H9 (cell line): ENCODE measurements at regions not wholly inside any gene's neighbourhood (a gene's known extent, or its start where the extent isn't known, plus 50 kb on each side); places are given as distances from the start of the nearest gene placed in this dataset.

Experiments
- DNase-seq: peaks from one replicate; pipeline ENCODE4 v3.0.0-alpha.2; 2017
- H2AFZ ChIP-seq: one replicate; pipeline ENCODE4 v1.6.1; 2013; ENCODE audit warnings: mild to moderate bottlenecking, low read length, control low read depth, moderate library complexity
- H2AK5ac ChIP-seq: 2 replicates; pipeline ENCODE4 v1.6.1; 2013; ENCODE audit warnings: low read length, control low read depth, mixed read lengths; ENCODE audit not compliant: insufficient read length
- H2BK120ac ChIP-seq: one replicate; pipeline ENCODE4 v1.6.1; 2013; ENCODE audit warnings: low read depth, mild to moderate bottlenecking, low read length, control low read depth, inconsistent platforms; ENCODE audit not compliant: poor library complexity, severe bottlenecking
- H2BK12ac ChIP-seq: 2 replicates; pipeline ENCODE4 v1.6.1; 2013; ENCODE audit warnings: low read length, control low read depth, mixed read lengths, low read depth; ENCODE audit not compliant: insufficient read length
- H2BK15ac ChIP-seq: 2 replicates; pipeline ENCODE4 v1.6.1; 2013; ENCODE audit warnings: low read depth, low read length, control low read depth
- H2BK20ac ChIP-seq: one replicate; pipeline ENCODE4 v1.6.1; 2013; ENCODE audit warnings: low read depth, mild to moderate bottlenecking, low read length, control low read depth, inconsistent platforms; ENCODE audit not compliant: poor library complexity, severe bottlenecking
- H2BK5ac ChIP-seq: 2 replicates; pipeline ENCODE4 v1.6.1; 2013; ENCODE audit warnings: low read length, control low read depth, mixed read lengths; ENCODE audit not compliant: insufficient read length
- H3K14ac ChIP-seq: 2 replicates; pipeline ENCODE4 v1.6.1; 2013; ENCODE audit warnings: low read length, control low read depth; ENCODE audit not compliant: insufficient read depth
- H3K18ac ChIP-seq: 2 replicates; pipeline ENCODE4 v1.6.1; 2013; ENCODE audit warnings: low read depth, mild to moderate bottlenecking, mixed read lengths, low read length, control low read depth; ENCODE audit not compliant: insufficient read length
- H3K23ac ChIP-seq: 2 replicates; pipeline ENCODE4 v1.6.1; 2013; ENCODE audit warnings: low read length, control low read depth, mixed read lengths, low read depth; ENCODE audit not compliant: insufficient read length
- H3K23me2 ChIP-seq: 2 replicates; pipeline ENCODE4 v1.6.1; 2013; ENCODE audit warnings: low read depth, mild to moderate bottlenecking, mixed read lengths, low read length, control low read depth; ENCODE audit not compliant: insufficient read length, poor library complexity, severe bottlenecking
- H3K27ac ChIP-seq: 2 replicates; pipeline ENCODE4 v1.5.1; 2013; ENCODE audit warnings: low read length, control low read depth, mixed read lengths, low read depth; ENCODE audit not compliant: insufficient read length
- H3K27me3 ChIP-seq: 2 replicates; pipeline ENCODE4 v1.6.1; 2013; ENCODE audit warnings: low read length, control low read depth, inconsistent platforms; ENCODE audit not compliant: insufficient read depth
- H3K4ac ChIP-seq: 2 replicates; pipeline ENCODE4 v1.6.1; 2013; ENCODE audit warnings: low read depth, mild to moderate bottlenecking, control low read depth, inconsistent platforms, low read length, moderate library complexity
- H3K4me1 ChIP-seq: 2 replicates; pipeline ENCODE4 v1.6.1; 2013; ENCODE audit warnings: low read length, control low read depth, inconsistent platforms; ENCODE audit not compliant: insufficient read depth
- H3K4me2 ChIP-seq: 2 replicates; pipeline ENCODE4 v1.6.1; 2013; ENCODE audit warnings: low read length, control low read depth, mixed read lengths; ENCODE audit not compliant: insufficient read length, insufficient read depth
- H3K56ac ChIP-seq: 2 replicates; pipeline ENCODE4 v1.6.1; 2013; ENCODE audit warnings: low read depth, mild to moderate bottlenecking, mixed read lengths, low read length, control low read depth; ENCODE audit not compliant: insufficient read length
- H3K79me1 ChIP-seq: 2 replicates; pipeline ENCODE4 v1.6.1; 2013; ENCODE audit warnings: low read depth, mild to moderate bottlenecking, moderate library complexity, low read length, control low read depth, inconsistent platforms; ENCODE audit not compliant: insufficient read depth, poor library complexity, severe bottlenecking
- H3K79me2 ChIP-seq: 2 replicates; pipeline ENCODE4 v1.6.1; 2013; ENCODE audit warnings: low read length, control low read depth, inconsistent platforms; ENCODE audit not compliant: insufficient read depth
- H3K9ac ChIP-seq: 2 replicates; pipeline ENCODE4 v1.6.1; 2013; ENCODE audit warnings: low read length, control low read depth, mixed read lengths; ENCODE audit not compliant: insufficient read length; ENCODE audit errors: extremely low read depth
- H3K9me3 ChIP-seq: one replicate; pipeline ENCODE4 v1.6.1; 2013; ENCODE audit warnings: low read depth, low read length, inconsistent platforms; ENCODE audit not compliant: control insufficient read depth
- H3T11ph ChIP-seq: one replicate; pipeline ENCODE4 v1.6.1; 2013; ENCODE audit warnings: mild to moderate bottlenecking, low read length, control low read depth, inconsistent platforms
- H4K20me1 ChIP-seq: one replicate; pipeline ENCODE4 v1.6.1; 2013; ENCODE audit not compliant: control insufficient read depth, insufficient read length, insufficient read depth
- H4K5ac ChIP-seq: 2 replicates; pipeline ENCODE4 v1.6.1; 2013; ENCODE audit warnings: low read depth, mild to moderate bottlenecking, mixed read lengths, low read length, control low read depth; ENCODE audit not compliant: insufficient read length
- H4K8ac ChIP-seq: replicated peaks from 2 replicates; pipeline ENCODE4 v1.6.1; 2013; ENCODE audit warnings: low read length, control low read depth, mixed read lengths, low read depth; ENCODE audit not compliant: insufficient read length
- H4K91ac ChIP-seq: 2 replicates; pipeline ENCODE4 v1.6.1; 2013; ENCODE audit warnings: low read depth, mild to moderate bottlenecking, moderate library complexity, mixed read lengths, low read length, control low read depth; ENCODE audit not compliant: insufficient read length
- H3K27ac Mint-ChIP-seq, 3 experiments: 2 replicates in 2 of 3; 3 replicates in 1 of 3; pipeline ENCODE4 v1.8.0; 2020 to 2021; ENCODE audit warnings: mixed read lengths in 3 of 3, mild to moderate bottlenecking in 1 of 3, moderate library complexity in 1 of 3
- H3K27me3 Mint-ChIP-seq: 2 replicates; pipeline ENCODE4 v1.8.0; 2021; ENCODE audit warnings: low read depth, mild to moderate bottlenecking, moderate library complexity, mixed read lengths
- H3K36me3 Mint-ChIP-seq, 3 experiments: 2 replicates in 2 of 3; 3 replicates in 1 of 3; pipeline ENCODE4 v1.8.0; 2020 to 2021; ENCODE audit warnings: low read depth in 3 of 3, mixed read lengths in 3 of 3; ENCODE audit not compliant: insufficient read depth in 1 of 3
- H3K4me1 Mint-ChIP-seq, 2 experiments: 2 replicates each; pipeline ENCODE4 v1.8.0; 2020; ENCODE audit warnings: mixed read lengths in 2 of 2
- H3K4me3 Mint-ChIP-seq, 2 experiments: 2 replicates in 1 of 2; 3 replicates in 1 of 2; pipeline ENCODE4 v1.8.0; 2020 to 2021; ENCODE audit warnings: mild to moderate bottlenecking in 2 of 2, mixed read lengths in 2 of 2, moderate library complexity in 1 of 2
- H3K9me3 Mint-ChIP-seq, 2 experiments: 2 replicates in 1 of 2; 3 replicates in 1 of 2; pipeline ENCODE4 v1.8.0; 2020; ENCODE audit warnings: mild to moderate bottlenecking in 2 of 2, mixed read lengths in 2 of 2, moderate library complexity in 1 of 2
- WGBS: extraction: QIAGEN DNeasy Blood & Tissue Kit; methylation state at CpG from one replicate; pipeline ENCODE4 v1.1.7; 2013; ENCODE audit warnings: missing lambda C conversion rate, low lambda C conversion rate, mixed read lengths; ENCODE audit not compliant: insufficient read length; ENCODE audit errors: extremely low coverage; 5-methylcytosine and 5-hydroxymethylcytosine counted together
- TF ChIP-seq, protein P1 (sequence below): fragments of 200-600 bp; sonication (generic); conservative IDR thresholded peaks from 3 replicates; pipeline ENCODE4 v1.8.0; 2021; ENCODE audit warnings: antibody characterized with exemption, mild to moderate bottlenecking

DNA sequence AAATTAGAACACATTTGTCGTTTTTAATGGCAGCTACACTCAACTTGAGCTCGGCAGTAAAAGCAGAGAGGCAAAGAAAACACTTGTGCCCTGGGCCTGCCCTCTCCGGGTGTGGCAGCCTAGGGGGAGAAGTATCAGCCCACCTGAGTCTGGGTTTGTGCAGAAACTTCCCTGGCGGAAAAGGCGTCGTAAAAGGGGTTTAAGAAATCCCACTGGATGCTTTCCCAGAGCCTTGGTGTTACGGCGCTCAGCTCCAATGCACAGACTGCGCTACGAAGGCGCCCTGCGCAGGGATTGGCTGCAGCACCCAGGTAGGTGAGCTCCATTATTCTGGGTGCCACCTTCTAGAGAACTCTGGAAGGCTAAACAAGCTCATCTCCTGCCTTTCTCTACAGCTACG lies 461.5 kb upstream of the NR2F2 start:
- peaks cover 7% of the 10 kb centered on the region for H3K27me3 Mint-ChIP-seq
- Histone ChIP-seq H3K23ac (no peak overlapping the region), H3K18ac (no peak overlapping the region), H3T11ph (no peak overlapping the region), H2BK5ac (no peak overlapping the region), H2AFZ (no peak overlapping the region), H3K56ac (no peak overlapping the region), H3K79me1 (no peaks in the 10 kb centered on the region), H3K27ac (no peak overlapping the region), H3K23me2 (no peaks in the 10 kb centered on the region), H4K8ac (no peak overlapping the region), H3K4me1 (no peaks in the 10 kb centered on the region), H3K27me3 (no peaks in the 10 kb centered on the region), H3K79me2 (no peaks in the 10 kb centered on the region), H2BK15ac (no peak overlapping the region), H2BK12ac (no peak overlapping the region), H4K5ac (no peak overlapping the region), H2BK20ac (no peak overlapping the region), H3K4me2 (no peak overlapping the region), H3K9me3 (no peaks in the 10 kb centered on the region), H3K9ac (no peak overlapping the region), H4K91ac (no peak overlapping the region), H2BK120ac (no peak overlapping the region), H2AK5ac (no peak overlapping the region), H3K4ac (no peak overlapping the region), H4K20me1 (no peaks in the 10 kb centered on the region), H3K14ac (0 out of 2 replicates have a peak overlapping the region, but pooled peaks have one; percentile 43)
- no CpG with 5 or more reads among the region's 13 CpGs for WGBS
- H3K36me3 Mint-ChIP-seq, result no peaks in the 10 kb centered on the region; a peak in 1 of 7 replicates
- H3K4me1 Mint-ChIP-seq, result peaks cover 2 to 7% of the 10 kb centered on the region in 2 experiments; a peak in 2 of 4 replicates
- DNase-seq, result no peak
- TF ChIP-seq, protein P1, sequence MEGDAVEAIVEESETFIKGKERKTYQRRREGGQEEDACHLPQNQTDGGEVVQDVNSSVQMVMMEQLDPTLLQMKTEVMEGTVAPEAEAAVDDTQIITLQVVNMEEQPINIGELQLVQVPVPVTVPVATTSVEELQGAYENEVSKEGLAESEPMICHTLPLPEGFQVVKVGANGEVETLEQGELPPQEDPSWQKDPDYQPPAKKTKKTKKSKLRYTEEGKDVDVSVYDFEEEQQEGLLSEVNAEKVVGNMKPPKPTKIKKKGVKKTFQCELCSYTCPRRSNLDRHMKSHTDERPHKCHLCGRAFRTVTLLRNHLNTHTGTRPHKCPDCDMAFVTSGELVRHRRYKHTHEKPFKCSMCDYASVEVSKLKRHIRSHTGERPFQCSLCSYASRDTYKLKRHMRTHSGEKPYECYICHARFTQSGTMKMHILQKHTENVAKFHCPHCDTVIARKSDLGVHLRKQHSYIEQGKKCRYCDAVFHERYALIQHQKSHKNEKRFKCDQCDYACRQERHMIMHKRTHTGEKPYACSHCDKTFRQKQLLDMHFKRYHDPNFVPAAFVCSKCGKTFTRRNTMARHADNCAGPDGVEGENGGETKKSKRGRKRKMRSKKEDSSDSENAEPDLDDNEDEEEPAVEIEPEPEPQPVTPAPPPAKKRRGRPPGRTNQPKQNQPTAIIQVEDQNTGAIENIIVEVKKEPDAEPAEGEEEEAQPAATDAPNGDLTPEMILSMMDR, result no peak
- H3K9me3 Mint-ChIP-seq, result no peaks in the 10 kb centered on the region
- no peak overlapping the region; a peak in 1 of 7 replicates for H3K27ac Mint-ChIP-seq
- no peak overlapping the region for H3K4me3 Mint-ChIP-seq
